ENCODE measurements at regions not wholly inside any gene's neighbourhood (a gene's known extent, or its start where the extent isn't known, plus 50 kb on each side); places are given as distances from the start of the nearest gene placed in this dataset.

- TF ChIP-seq ZNF550 (CRISPR knock-in tag; IDR thresholded peaks at IDR 0.05; ENCODE audit: borderline replicate concordance): no peak
- TF ChIP-seq ATF7-NPFF (CRISPR knock-in tag; IDR thresholded peaks at IDR 0.05; ENCODE audit: low read depth): no peak
Observed at GRCh38 chr12:16421806-16422205, 74.4 kb downstream of the MGST1 start (continued).

GRCh38 chr12:16424531-16424930, 77.1 kb downstream of the MGST1 start:
- DNase-seq (ENCODE audit: low spot score) (no peak), FAIRE-seq (no peak), ATAC-seq (no peak)
- intact Hi-C loops (cut with micrococcal nuclease; ENCODE audit: unreplicated experiment): no loop called here
- Histone ChIP-seq H2AFZ (ENCODE audit: low read length) (no peak overlapping the region), H4K20me1 (ENCODE audit: insufficient read depth, low read length) (no peaks in the 10 kb centered on the region), H3K36me3 (replicated peaks in 1 of 2; ENCODE audit: control insufficient read depth in 1 of 2, insufficient read depth in 2 of 2, low read length in 2 of 2) (no peaks in the 10 kb centered on the region), H3K4me1 (ENCODE audit: insufficient read depth, low read length) (no peaks in the 10 kb centered on the region), H3K4me2 (ENCODE audit: low read depth, low read length) (no peak overlapping the region), H3K9me3 (ENCODE audit: low read length) (no peaks in the 10 kb centered on the region), H3K4me3 (replicated peaks in 1 of 3; ENCODE audit: insufficient read depth in 1 of 3, low read depth in 2 of 3, low read length in 3 of 3) (no peak overlapping the region), H3K27ac (ENCODE audit: extremely low read length, insufficient read depth, low read length) (no peak overlapping the region), H3K27me3 (ENCODE audit: control insufficient read depth in 1 of 2, insufficient read depth in 2 of 2, low read length in 2 of 2) (no peaks in the 10 kb centered on the region; a peak in 1 of 5 replicates), H3K9ac (ENCODE audit: insufficient read depth, low read depth, low read length) (no peak overlapping the region), H3K79me2 (ENCODE audit: insufficient read depth, low read length) (no peaks in the 10 kb centered on the region)
- no TSS peak for BruUV-seq (replicated peaks)
- no peak for TF ChIP-seq ZNF317 (CRISPR knock-in tag; IDR thresholded peaks at IDR 0.05)
- no peak for TF ChIP-seq FOXP1 (IDR thresholded peaks at IDR 0.05)
- no peak for TF ChIP-seq FOXP1 (CRISPR knock-in tag; IDR thresholded peaks at IDR 0.05)
- TF ChIP-seq ZNF589 (CRISPR knock-in tag; conservative IDR thresholded peaks at IDR 0.05): no peak
- no peak for TF ChIP-seq EP300 (IDR thresholded peaks at IDR 0.05; ENCODE audit: low read depth in 2 of 2, low read length in 2 of 2)
- TF ChIP-seq EP300 (CRISPR knock-in tag; IDR thresholded peaks at IDR 0.05; ENCODE audit: borderline replicate concordance): no peak
- TF ChIP-seq NFE2L2 (IDR thresholded peaks at IDR 0.05; ENCODE audit: low read length): no peak
- no peak for TF ChIP-seq SIN3A (IDR thresholded peaks at IDR 0.05; ENCODE audit: borderline replicate concordance, low read depth, low read length)
- ChIA-PET POLR2A (no interaction called here), CTCF (ENCODE audit: low intra/inter-chr PET ratio, low total read pairs) (no interaction called here)
- in situ Hi-C loops (cut with HindIII; ENCODE audit: extremely low pct_ligation_motif_present, low pct_unique_long_range_greater_than_20kb): no loop called here
- WGBS (ENCODE audit: low lambda C conversion rate): 80% methylated on average over 2 of the region's 2 CpGs

Data from HepG2 (cell line).